Mesenchymal stem cell (in vitro differentiated cells and primary cell): ENCODE measurements at regions not wholly inside any gene's neighbourhood (a gene's known extent, or its start where the extent isn't known, plus 50 kb on each side); places are given as distances from the start of the nearest gene placed in this dataset.

Experiments
- DNase-seq: peaks from one replicate; pipeline ENCODE4 v3.0.0-alpha.2; 2013
- H2AFZ ChIP-seq: one replicate; pipeline ENCODE4 v1.6.1; 2013; ENCODE audit warnings: low read depth, mild to moderate bottlenecking, control low read depth, inconsistent platforms, low read length, moderate library complexity
- H2AK5ac ChIP-seq: 2 replicates; pipeline ENCODE4 v1.6.1; 2013; ENCODE audit warnings: low read length, moderate library complexity, mild to moderate bottlenecking, inconsistent platforms; ENCODE audit not compliant: severe bottlenecking
- H2BK120ac ChIP-seq: one replicate; pipeline ENCODE4 v1.6.1; 2013; ENCODE audit warnings: low read depth, mild to moderate bottlenecking, inconsistent platforms, low read length, moderate library complexity
- H2BK12ac ChIP-seq, 2 experiments: one replicate each; pipeline ENCODE4 v1.6.1; 2013; ENCODE audit warnings: inconsistent platforms in 2 of 2, low read length in 2 of 2, mild to moderate bottlenecking in 2 of 2, moderate library complexity in 2 of 2, control low read depth in 1 of 2
- H2BK15ac ChIP-seq: one replicate; pipeline ENCODE4 v1.6.1; 2013; ENCODE audit warnings: mild to moderate bottlenecking, low read depth, inconsistent platforms; ENCODE audit not compliant: poor library complexity, severe bottlenecking
- H2BK5ac ChIP-seq: 2 replicates; pipeline ENCODE4 v1.6.1; 2013; ENCODE audit warnings: low read depth, mild to moderate bottlenecking, low read length, control low read depth, inconsistent platforms; ENCODE audit not compliant: poor library complexity, severe bottlenecking
- H3K14ac ChIP-seq, 2 experiments: one replicate each; pipeline ENCODE4 v1.6.1; 2013; ENCODE audit warnings: inconsistent platforms in 2 of 2, low read length in 2 of 2, control low read depth in 1 of 2, mild to moderate bottlenecking in 1 of 2, moderate library complexity in 1 of 2
- H3K18ac ChIP-seq, 2 experiments: one replicate each; pipeline ENCODE4 v1.6.1; 2013; ENCODE audit warnings: inconsistent platforms in 2 of 2, low read length in 2 of 2, control low read depth in 1 of 2, low read depth in 1 of 2, mild to moderate bottlenecking in 1 of 2
- H3K23ac ChIP-seq, 2 experiments: one replicate each; pipeline ENCODE4 v1.6.1; 2013; ENCODE audit warnings: inconsistent platforms in 2 of 2, low read length in 2 of 2, mild to moderate bottlenecking in 2 of 2, moderate library complexity in 2 of 2, control low read depth in 1 of 2
- H3K27ac ChIP-seq: 2 replicates; pipeline ENCODE4 v1.5.1; 2013; ENCODE audit warnings: mild to moderate bottlenecking, moderate library complexity, low read length, control low read depth, inconsistent platforms; ENCODE audit not compliant: poor library complexity, severe bottlenecking
- H3K27me3 ChIP-seq, 2 experiments: 2 replicates each; pipeline versions ENCODE4 v1.6.1 to v1.7.0; 2013; ENCODE audit warnings: low read length in 2 of 2, mild to moderate bottlenecking in 2 of 2, moderate library complexity in 2 of 2, control low read depth in 1 of 2, inconsistent platforms in 1 of 2; ENCODE audit not compliant: control insufficient read depth in 1 of 2, insufficient read depth in 1 of 2
- H3K36me3 ChIP-seq, 2 experiments: 2 replicates each; pipeline versions ENCODE4 v1.6.1 to v1.7.0; 2013; ENCODE audit warnings: low read length in 2 of 2, control low read depth in 1 of 2, inconsistent platforms in 1 of 2, low read depth in 1 of 2, mild to moderate bottlenecking in 1 of 2; ENCODE audit not compliant: insufficient read depth in 2 of 2, control insufficient read depth in 1 of 2
- H3K4ac ChIP-seq, 2 experiments: one replicate each; pipeline ENCODE4 v1.6.1; 2013; ENCODE audit warnings: inconsistent platforms in 2 of 2, low read length in 2 of 2, mild to moderate bottlenecking in 2 of 2, moderate library complexity in 2 of 2, control low read depth in 1 of 2, low read depth in 1 of 2
- H3K4me1 ChIP-seq: 2 replicates; pipeline ENCODE4 v1.6.1; 2013; ENCODE audit warnings: low read depth, low read length, control low read depth; ENCODE audit not compliant: control insufficient read depth, insufficient read depth
- H3K4me2 ChIP-seq: 2 replicates; pipeline ENCODE4 v1.6.1; 2013; ENCODE audit warnings: low read length, mild to moderate bottlenecking, inconsistent platforms; ENCODE audit not compliant: poor library complexity, severe bottlenecking
- H3K4me3 ChIP-seq, 2 experiments: 2 replicates each; pipeline versions ENCODE4 v1.5.1 to v1.7.0; 2013; ENCODE audit warnings: low read length in 2 of 2, mild to moderate bottlenecking in 2 of 2, control low read depth in 1 of 2, low read depth in 1 of 2; ENCODE audit not compliant: insufficient read depth in 1 of 2
- H3K79me1 ChIP-seq: replicated peaks from 2 replicates; pipeline ENCODE4 v1.6.1; 2013; ENCODE audit warnings: mild to moderate bottlenecking, control low read depth, low read length, inconsistent platforms; ENCODE audit not compliant: poor library complexity, severe bottlenecking
- H3K9ac ChIP-seq: 2 replicates; pipeline ENCODE4 v1.7.0; 2013; ENCODE audit warnings: mild to moderate bottlenecking, low read length, moderate library complexity
- H3K9me3 ChIP-seq: 2 replicates; pipeline ENCODE4 v1.7.0; 2013; ENCODE audit warnings: mild to moderate bottlenecking, low read length; ENCODE audit not compliant: control insufficient read depth
- H4K8ac ChIP-seq: one replicate; pipeline ENCODE4 v1.6.1; 2013; ENCODE audit warnings: inconsistent platforms, mild to moderate bottlenecking, low read length, moderate library complexity
- H4K91ac ChIP-seq: one replicate; pipeline ENCODE4 v1.6.1; 2013; ENCODE audit warnings: mild to moderate bottlenecking, low read length, inconsistent platforms
- WGBS: methylation state at CpG from one replicate; pipeline ENCODE4 v1.1.7; 2013; ENCODE audit warnings: mixed read lengths; 5-methylcytosine and 5-hydroxymethylcytosine counted together

GRCh38 chr5:172548981-172549687 lies 91.9 kb upstream of the NEURL1B start:
- H2AFZ ChIP-seq, result no peak overlapping the region
- H3K27ac ChIP-seq, result no peak overlapping the region
- H2BK120ac ChIP-seq, result no peak overlapping the region
- no peak overlapping the region for H2BK5ac ChIP-seq
- no peak overlapping the region for H3K18ac ChIP-seq
- no peak overlapping the region for H4K91ac ChIP-seq
- no peak for DNase-seq
- no peak overlapping the region for H3K14ac ChIP-seq
- H3K4me1 ChIP-seq, result no peaks in the 10 kb centered on the region
- H3K23ac ChIP-seq, result peak overlapping the region in 1 of 2 experiments; percentile 24
- H2AK5ac ChIP-seq, result no peak overlapping the region
- no peak overlapping the region for H4K8ac ChIP-seq
- 45% methylated on average over 14 of the region's 14 CpGs for WGBS
- H3K9me3 ChIP-seq, result no peaks in the 10 kb centered on the region
- H3K9ac ChIP-seq, result no peak overlapping the region
- peaks cover 80 to 85% of the 10 kb centered on the region in 2 experiments for H3K27me3 ChIP-seq
- no peaks in the 10 kb centered on the region for H3K79me1 ChIP-seq
- H3K4ac ChIP-seq, result no peak overlapping the region
- H3K4me3 ChIP-seq, result no peak overlapping the region
- no peak overlapping the region for H2BK12ac ChIP-seq
- H2BK15ac ChIP-seq, result no peak overlapping the region
- H3K36me3 ChIP-seq, result no peaks in the 10 kb centered on the region
- no peak overlapping the region for H3K4me2 ChIP-seq

- Histone ChIP-seq H3K36me3 (no peaks in the 10 kb centered on the region), H2AFZ (no peak overlapping the region), H2BK12ac (no peak overlapping the region), H3K14ac (no peak overlapping the region), H3K4me2 (no peak overlapping the region), H3K27ac (no peak overlapping the region), H3K4ac (no peak overlapping the region), H3K79me1 (no peaks in the 10 kb centered on the region), H3K23ac (no peak overlapping the region), H4K8ac (no peak overlapping the region), H2BK5ac (no peak overlapping the region), H3K27me3 (peaks cover 81 to 88% of the 10 kb centered on the region in 2 experiments), H2BK120ac (no peak overlapping the region), H3K18ac (no peak overlapping the region), H2AK5ac (no peak overlapping the region), H3K9ac (no peak overlapping the region), H4K91ac (no peak overlapping the region), H3K4me1 (no peaks in the 10 kb centered on the region), H3K4me3 (no peak overlapping the region), H3K9me3 (no peaks in the 10 kb centered on the region), H2BK15ac (no peak overlapping the region)
- 86% methylated on average over 5 of the region's 6 CpGs for WGBS
- no peak for DNase-seq
These were observed 92.7 kb upstream of the NEURL1B start for GRCh38 chr5:172548311-172548731.

- Histone ChIP-seq H2AFZ (no peak overlapping the region), H3K27ac (no peak overlapping the region)
- WGBS, result 94% methylated on average over 4 of the region's 5 CpGs
These were observed 91.9 kb upstream of the SH3PXD2B start for GRCh38 chr5:172546196-172546595.

GRCh38 chr5:172545291-172545801 lies 91.0 kb upstream of the SH3PXD2B start:
- Histone ChIP-seq H2BK12ac (no peak overlapping the region), H2AFZ (no peak overlapping the region), H3K27me3 (peaks cover 76 to 92% of the 10 kb centered on the region in 2 experiments), H3K9ac (no peak overlapping the region), H3K4me3 (no peak overlapping the region), H4K8ac (no peak overlapping the region), H3K4me1 (no peaks in the 10 kb centered on the region), H3K4ac (no peak overlapping the region), H3K23ac (no peak overlapping the region), H2BK15ac (no peak overlapping the region), H3K36me3 (no peaks in the 10 kb centered on the region), H3K27ac (no peak overlapping the region), H4K91ac (no peak overlapping the region), H2AK5ac (no peak overlapping the region), H2BK5ac (no peak overlapping the region), H3K18ac (no peak overlapping the region), H3K4me2 (no peak overlapping the region), H2BK120ac (no peak overlapping the region), H3K14ac (peak overlapping the region in 1 of 2 experiments; percentile 46), H3K79me1 (no peaks in the 10 kb centered on the region), H3K9me3 (no peaks in the 10 kb centered on the region)
- 81% methylated on average over 9 of the region's 9 CpGs for WGBS
- DNase-seq, result no peak

More at GRCh38 chr5:172546196-172546595, 91.9 kb upstream of the SH3PXD2B start:
- Histone ChIP-seq H3K4me1 (no peaks in the 10 kb centered on the region), H4K91ac (no peak overlapping the region), H3K27me3 (peaks cover 84 to 97% of the 10 kb centered on the region in 2 experiments), H3K4ac (no peak overlapping the region), H2BK120ac (no peak overlapping the region), H3K23ac (no peak overlapping the region), H3K36me3 (no peaks in the 10 kb centered on the region), H3K4me3 (no peak overlapping the region), H2BK12ac (no peak overlapping the region), H2BK15ac (no peak overlapping the region), H3K14ac (no peak overlapping the region), H2BK5ac (no peak overlapping the region), H3K79me1 (no peaks in the 10 kb centered on the region), H3K18ac (no peak overlapping the region), H4K8ac (no peak overlapping the region), H3K9ac (no peak overlapping the region), H2AK5ac (no peak overlapping the region), H3K9me3 (no peaks in the 10 kb centered on the region), H3K4me2 (no peak overlapping the region)
- DNase-seq, result no peak
